ENCODE measurements at regions not wholly inside any gene's neighbourhood (a gene's known extent, or its start where the extent isn't known, plus 50 kb on each side); places are given as distances from the start of the nearest gene placed in this dataset.

DNA sequence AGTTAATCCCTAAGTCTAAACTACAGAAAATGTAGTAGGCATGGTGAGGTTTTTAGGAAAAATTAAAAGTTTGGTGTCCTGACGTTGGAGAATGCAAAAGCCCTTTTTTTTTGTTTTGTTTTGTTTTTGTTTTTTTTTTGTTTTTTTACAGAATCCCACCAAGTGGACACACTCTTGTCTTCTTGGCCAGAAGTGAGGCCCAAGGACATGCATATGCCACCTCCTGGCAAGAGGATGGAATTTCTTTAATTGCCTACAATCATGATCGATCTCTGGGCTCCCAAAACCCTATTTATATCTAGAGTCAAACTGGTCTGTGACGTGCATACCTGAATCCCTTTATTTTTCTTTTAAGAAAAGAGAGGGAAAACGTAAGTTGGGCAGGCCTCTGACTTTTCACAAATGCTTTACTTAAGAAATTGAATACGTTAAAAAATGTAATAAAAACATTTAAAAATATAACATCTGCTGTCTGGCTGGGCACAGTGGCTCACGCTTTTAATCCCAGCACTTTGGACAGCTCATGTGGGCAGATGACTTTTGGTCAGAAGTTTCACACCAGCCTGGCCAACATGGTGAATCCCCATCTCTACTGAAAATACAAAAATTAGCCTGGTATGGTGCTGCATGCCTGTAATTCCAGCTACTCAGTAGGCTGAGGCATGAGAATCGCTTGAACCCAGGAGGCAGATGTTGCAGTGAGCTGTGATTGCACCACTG lies 502.7 kb downstream of the CBLN2 start:
- POLR2A ChIA-PET, result no interaction called here
- no peak for DNase-seq (ENCODE audit: extremely low spot score)
- TF ChIP-seq TARDBP (IDR thresholded peaks at IDR 0.05), result no peak
- no peak for TF ChIP-seq BHLHE40 (IDR thresholded peaks at IDR 0.05; ENCODE audit: borderline replicate concordance)
- CTCF ChIA-PET, result no interaction called here

DNA sequence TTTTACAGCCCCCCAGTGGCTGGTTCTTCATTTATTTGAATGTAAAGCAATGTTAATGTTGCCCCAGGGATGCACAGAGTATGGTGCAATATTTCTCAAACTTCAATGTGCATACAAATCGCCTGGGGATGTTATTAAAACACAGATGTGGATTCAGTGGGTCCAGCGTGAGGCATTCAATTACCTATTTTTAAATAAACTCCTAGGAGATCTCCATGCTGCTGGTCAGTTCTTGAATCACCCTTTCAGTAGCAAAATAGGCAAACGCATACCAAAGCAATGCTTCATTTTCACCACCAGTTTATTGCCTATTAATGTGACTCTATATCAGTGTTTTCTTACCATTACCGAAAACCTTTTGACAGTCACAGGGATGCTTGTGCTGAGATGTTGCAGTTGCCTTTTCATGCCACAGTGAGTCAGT lies 530.7 kb downstream of the CBLN2 start:
- ChIA-PET POLR2A (no interaction called here), CTCF (no interaction called here)
- TF ChIP-seq HDGF (IDR thresholded peaks at IDR 0.05; ENCODE audit: borderline replicate concordance) (no peak), FOXK2 (IDR thresholded peaks at IDR 0.05) (no peak)
- no peak for DNase-seq (ENCODE audit: extremely low spot score)

DNA sequence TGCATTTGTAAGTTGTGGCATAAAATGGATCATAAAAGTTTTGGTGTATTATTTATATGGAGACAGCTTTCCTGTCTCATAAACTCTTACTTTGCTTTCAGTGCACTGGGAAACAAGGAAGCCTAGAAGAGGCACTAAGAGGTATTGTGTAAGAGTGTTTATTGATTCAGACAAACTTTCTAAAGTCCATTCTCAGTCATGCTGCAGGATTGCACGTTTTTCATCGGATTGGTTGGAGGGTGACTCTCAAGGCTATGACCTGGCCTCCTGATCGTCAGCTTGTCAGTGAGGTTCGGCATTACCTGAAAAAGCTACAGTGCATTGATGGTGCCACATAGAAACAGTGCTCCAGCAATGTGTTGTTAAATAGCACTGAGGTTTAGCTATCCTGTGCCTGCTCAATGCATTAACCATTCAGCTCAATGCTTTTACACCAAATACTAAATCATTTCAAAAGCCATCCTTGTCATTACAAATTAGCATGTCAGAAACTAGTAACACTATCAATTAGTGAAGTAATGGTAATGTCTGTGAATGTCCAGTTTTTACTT lies 545.5 kb downstream of the CBLN2 start:
- CTCF ChIA-PET, result no interaction called here

DNA sequence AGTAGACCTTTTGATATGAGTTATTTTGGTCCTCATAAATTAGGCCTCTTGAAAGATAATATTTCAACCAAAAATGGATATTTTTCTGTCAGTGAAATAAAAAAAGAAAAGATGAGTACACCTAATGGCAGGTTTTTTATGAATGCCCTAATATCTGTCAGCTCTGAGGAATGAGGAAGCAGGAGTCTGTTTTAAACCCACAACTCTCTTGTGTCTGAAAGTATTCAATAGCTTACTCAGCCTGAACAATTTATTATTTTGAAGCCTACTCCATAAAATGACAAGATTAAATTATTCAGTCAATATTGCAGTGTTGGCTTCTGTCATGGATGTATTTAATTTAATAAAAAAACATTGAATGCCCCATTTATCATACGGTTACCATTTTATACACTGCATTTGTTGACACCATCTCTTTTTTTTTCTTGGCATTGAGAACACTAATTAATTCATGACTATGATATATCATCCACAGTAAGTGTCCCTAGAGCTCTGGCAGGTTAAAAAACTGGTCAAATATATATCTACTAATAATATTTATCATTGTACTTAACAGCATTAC lies 548.2 kb downstream of the CBLN2 start:
- POLR2A ChIA-PET, result no interaction called here
- no peak for DNase-seq (ENCODE audit: extremely low spot score)
- TF ChIP-seq ARNT (IDR thresholded peaks at IDR 0.05), result no peak
- no peak for TF ChIP-seq HDGF (IDR thresholded peaks at IDR 0.05; ENCODE audit: borderline replicate concordance)
- TF ChIP-seq FOXK2 (IDR thresholded peaks at IDR 0.05), result no peak
- no peak for TF ChIP-seq FOXM1 (IDR thresholded peaks at IDR 0.05; ENCODE audit: borderline replicate concordance)
- no peak for TF ChIP-seq SP1 (IDR thresholded peaks at IDR 0.05)
- TF ChIP-seq LEF1 (IDR thresholded peaks at IDR 0.05; ENCODE audit: borderline replicate concordance), result no peak
- TF ChIP-seq L3MBTL2 (conservative IDR thresholded peaks at IDR 0.05), result no peak
- TF ChIP-seq SUZ12 (IDR thresholded peaks at IDR 0.05), result no peak
- TF ChIP-seq CTBP1 (IDR thresholded peaks at IDR 0.05; ENCODE audit: borderline replicate concordance), result no peak
- no peak for TF ChIP-seq NFRKB (IDR thresholded peaks at IDR 0.05)
- TF ChIP-seq FOXA1 (IDR thresholded peaks at IDR 0.05), result no peak
- TF ChIP-seq ZNF384 (IDR thresholded peaks at IDR 0.05), result no peak
- no peak for TF ChIP-seq ELF4 (IDR thresholded peaks at IDR 0.05)
- TF ChIP-seq TARDBP (IDR thresholded peaks at IDR 0.05), result no peak
- TF ChIP-seq, protein P1, sequence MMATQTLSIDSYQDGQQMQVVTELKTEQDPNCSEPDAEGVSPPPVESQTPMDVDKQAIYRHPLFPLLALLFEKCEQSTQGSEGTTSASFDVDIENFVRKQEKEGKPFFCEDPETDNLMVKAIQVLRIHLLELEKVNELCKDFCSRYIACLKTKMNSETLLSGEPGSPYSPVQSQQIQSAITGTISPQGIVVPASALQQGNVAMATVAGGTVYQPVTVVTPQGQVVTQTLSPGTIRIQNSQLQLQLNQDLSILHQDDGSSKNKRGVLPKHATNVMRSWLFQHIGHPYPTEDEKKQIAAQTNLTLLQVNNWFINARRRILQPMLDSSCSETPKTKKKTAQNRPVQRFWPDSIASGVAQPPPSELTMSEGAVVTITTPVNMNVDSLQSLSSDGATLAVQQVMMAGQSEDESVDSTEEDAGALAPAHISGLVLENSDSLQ (IDR thresholded peaks at IDR 0.05), result no peak
- no peak for TF ChIP-seq BHLHE40 (IDR thresholded peaks at IDR 0.05; ENCODE audit: borderline replicate concordance)
- CTCF ChIA-PET, result no interaction called here

More for the DNA sequence above, 545.5 kb downstream of the CBLN2 start:
- no peak for DNase-seq (ENCODE audit: extremely low spot score)
- no peak for TF ChIP-seq SP1 (IDR thresholded peaks at IDR 0.05)
- no peak for TF ChIP-seq FOXM1 (IDR thresholded peaks at IDR 0.05; ENCODE audit: borderline replicate concordance)
- TF ChIP-seq FOXA1 (IDR thresholded peaks at IDR 0.05), result no peak
- no peak for TF ChIP-seq SUZ12 (IDR thresholded peaks at IDR 0.05)
- no peak for TF ChIP-seq FOXK2 (IDR thresholded peaks at IDR 0.05)
- no peak for TF ChIP-seq TARDBP (IDR thresholded peaks at IDR 0.05)
- no peak for TF ChIP-seq LEF1 (IDR thresholded peaks at IDR 0.05; ENCODE audit: borderline replicate concordance)
- TF ChIP-seq NFRKB (IDR thresholded peaks at IDR 0.05), result no peak
- no peak for TF ChIP-seq BHLHE40 (IDR thresholded peaks at IDR 0.05; ENCODE audit: borderline replicate concordance)
- TF ChIP-seq ELF4 (IDR thresholded peaks at IDR 0.05), result no peak
- no peak for TF ChIP-seq HDGF (IDR thresholded peaks at IDR 0.05; ENCODE audit: borderline replicate concordance)
- TF ChIP-seq, protein P1 (IDR thresholded peaks at IDR 0.05), result no peak
- no peak for TF ChIP-seq CTBP1 (IDR thresholded peaks at IDR 0.05; ENCODE audit: borderline replicate concordance)
- no peak for TF ChIP-seq ARNT (IDR thresholded peaks at IDR 0.05)
- TF ChIP-seq ZNF384 (IDR thresholded peaks at IDR 0.05), result no peak
- POLR2A ChIA-PET, result no interaction called here

DNA sequence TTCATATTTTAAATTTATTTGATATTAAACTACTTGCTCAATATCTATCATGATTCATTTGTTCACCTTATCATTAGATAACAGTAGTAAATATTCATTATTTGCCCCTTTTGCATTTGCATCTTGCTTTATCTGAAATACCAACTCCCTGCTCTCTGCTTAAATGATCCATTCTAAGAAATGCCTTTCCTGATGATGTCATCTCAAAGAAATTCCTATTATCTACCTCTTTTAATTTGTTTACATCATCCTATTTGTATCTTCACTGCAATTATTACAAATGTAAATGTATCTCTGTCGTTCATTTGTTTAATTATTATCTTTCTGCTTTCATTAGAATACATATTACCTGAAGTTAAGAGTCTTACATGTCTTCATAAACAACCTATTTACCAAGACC lies 549.9 kb downstream of the CBLN2 start:
- no peak for DNase-seq (ENCODE audit: extremely low spot score)
- ChIA-PET CTCF (no interaction called here), POLR2A (no interaction called here)
- TF ChIP-seq, protein P1 (IDR thresholded peaks at IDR 0.05), result no peak
- no peak for TF ChIP-seq SUZ12 (IDR thresholded peaks at IDR 0.05)

DNA sequence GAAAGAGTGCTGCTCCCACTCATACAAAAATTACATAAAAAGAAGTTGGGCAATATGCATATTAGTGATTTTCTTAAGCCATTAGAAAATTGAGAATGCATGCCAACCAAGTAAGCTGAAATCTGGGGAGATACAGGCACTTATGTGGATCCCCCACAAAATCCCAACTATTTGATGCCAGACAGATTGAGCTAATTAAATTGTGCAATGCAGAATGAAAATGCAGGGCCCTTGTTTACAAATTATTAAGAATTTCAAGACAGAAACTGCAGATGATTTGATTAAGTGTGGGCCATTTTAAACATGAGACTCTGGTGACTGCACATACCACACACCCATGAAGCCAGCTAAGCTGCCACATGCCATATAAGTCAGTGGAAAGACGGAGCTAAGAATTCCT lies 554.5 kb downstream of the CBLN2 start:
- ChIA-PET POLR2A (no interaction called here), CTCF (no interaction called here)
- TF ChIP-seq NFRKB (IDR thresholded peaks at IDR 0.05) (no peak), L3MBTL2 (conservative IDR thresholded peaks at IDR 0.05) (no peak), LEF1 (IDR thresholded peaks at IDR 0.05; ENCODE audit: borderline replicate concordance) (no peak), ARNT (IDR thresholded peaks at IDR 0.05) (no peak), SUZ12 (IDR thresholded peaks at IDR 0.05) (no peak), ELF4 (IDR thresholded peaks at IDR 0.05) (no peak), BHLHE40 (IDR thresholded peaks at IDR 0.05; ENCODE audit: borderline replicate concordance) (no peak), CTBP1 (IDR thresholded peaks at IDR 0.05; ENCODE audit: borderline replicate concordance) (no peak), SP1 (IDR thresholded peaks at IDR 0.05) (no peak), FOXM1 (IDR thresholded peaks at IDR 0.05; ENCODE audit: borderline replicate concordance) (no peak), FOXA1 (IDR thresholded peaks at IDR 0.05) (no peak)
- no peak for DNase-seq (ENCODE audit: extremely low spot score)
